Ishikawa (cell line): ENCODE measurements at regions not wholly inside any gene's neighbourhood (a gene's known extent, or its start where the extent isn't known, plus 50 kb on each side); places are given as distances from the start of the nearest gene placed in this dataset.

Experiments
- CEBPB ChIP-seq: IDR thresholded peaks from 2 replicates; pipeline ENCODE4 v1.6.1; 2012
- CREB1 ChIP-seq: IDR thresholded peaks from 2 replicates; pipeline ENCODE4 v1.6.1; 2012; ENCODE audit warnings: low read depth
- EGR1 ChIP-seq: IDR thresholded peaks from 2 replicates; pipeline ENCODE4 v1.6.1; 2012
- EP300 ChIP-seq: IDR thresholded peaks from 2 replicates; pipeline ENCODE4 v1.6.1; 2012; ENCODE audit warnings: borderline replicate concordance
- FOXM1 ChIP-seq: IDR thresholded peaks from 2 replicates; pipeline ENCODE4 v1.6.1; 2012; ENCODE audit warnings: low read depth, borderline replicate concordance
- MAX ChIP-seq: IDR thresholded peaks from 2 replicates; pipeline ENCODE4 v1.6.1; 2012
- RAD21 ChIP-seq: IDR thresholded peaks from 2 replicates; pipeline ENCODE4 v1.6.1; 2012; ENCODE audit warnings: low read depth
- REST ChIP-seq: IDR thresholded peaks from 2 replicates; pipeline ENCODE4 v1.6.1; 2012; ENCODE audit warnings: low read depth, mild to moderate bottlenecking
- TAF1 ChIP-seq: IDR thresholded peaks from 2 replicates; pipeline ENCODE4 v1.6.1; 2012; ENCODE audit warnings: low read depth, mild to moderate bottlenecking
- TCF12 ChIP-seq: IDR thresholded peaks from 2 replicates; pipeline ENCODE4 v1.6.1; 2012; ENCODE audit warnings: low read depth
- TEAD4 ChIP-seq: IDR thresholded peaks from 2 replicates; pipeline ENCODE4 v1.6.1; 2012
- YY1 ChIP-seq: IDR thresholded peaks from 2 replicates; pipeline ENCODE4 v1.6.1; 2012; ENCODE audit warnings: low read depth

- TF ChIP-seq TEAD4 (no peak), EP300 (no peak), YY1 (no peak), RAD21 (no peak), REST (no peak), CEBPB (no peak), TAF1 (no peak), CREB1 (no peak), TCF12 (no peak), MAX (no peak), FOXM1 (no peak), EGR1 (no peak)
Observed at GRCh38 chr13:50079655-50080202, 64.5 kb downstream of the KCNRG start.
